PFSK-1 (cell line): ENCODE measurements at regions not wholly inside any gene's neighbourhood (a gene's known extent, or its start where the extent isn't known, plus 50 kb on each side); places are given as distances from the start of the nearest gene placed in this dataset.

Experiments
- POLR2AphosphoS5 ChIP-seq: IDR thresholded peaks from 2 replicates; pipeline ENCODE4 v1.6.1; 2012; ENCODE audit warnings: low read depth, mild to moderate bottlenecking, control low read depth, low read length, moderate library complexity
- TAF1 ChIP-seq: IDR thresholded peaks from 2 replicates; pipeline ENCODE4 v1.6.1; 2012; ENCODE audit warnings: low read length, control low read depth, borderline replicate concordance; ENCODE audit not compliant: insufficient read depth

DNA sequence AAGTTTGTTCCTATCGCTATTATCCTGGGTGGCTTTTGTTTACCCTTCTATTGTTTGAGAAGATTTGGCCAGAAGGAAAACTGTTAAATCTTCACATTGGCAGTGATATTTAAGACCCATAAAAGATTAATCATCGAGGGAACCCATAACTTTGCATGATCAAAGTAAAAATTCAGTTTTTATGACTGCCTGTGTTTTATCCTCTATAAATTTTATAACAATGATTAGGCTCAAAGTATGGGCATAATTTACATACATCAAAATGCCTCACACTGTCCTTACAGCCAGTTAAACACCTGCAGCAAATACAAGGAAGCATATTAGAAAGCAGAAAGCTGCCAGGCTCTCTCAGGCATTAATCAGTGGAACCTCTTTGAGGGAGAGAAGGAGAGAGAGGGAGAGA is 289.1 kb downstream of the ICOS start:
- no peak for TF ChIP-seq TAF1
- TF ChIP-seq POLR2AphosphoS5: no peak
